SH-SY5Y (cell line): ENCODE measurements at regions not wholly inside any gene's neighbourhood (a gene's known extent, or its start where the extent isn't known, plus 50 kb on each side); places are given as distances from the start of the nearest gene placed in this dataset.
A peak's percentile ranks its signal among the peaks of the same experiment; 100 is the strongest.

Source experiments
- GATA2 ChIP-seq: IDR thresholded peaks from 2 replicates; pipeline ENCODE4 v1.6.1; 2011; ENCODE audit warnings: mild to moderate bottlenecking, low read depth, low read length
- GATA3 ChIP-seq: IDR thresholded peaks from 2 replicates; pipeline ENCODE4 v1.6.1; 2011; ENCODE audit warnings: low read depth, mild to moderate bottlenecking, low read length, moderate library complexity

GRCh38 chr10:107576746-107577145 is 412.2 kb upstream of the SORCS1 start:
- TF ChIP-seq GATA3 (no peak), GATA2 (peak; percentile 71)
